GM18951 (cell line): ENCODE measurements at regions not wholly inside any gene's neighbourhood (a gene's known extent, or its start where the extent isn't known, plus 50 kb on each side); places are given as distances from the start of the nearest gene placed in this dataset.
"Not testable (repeated sequence)": the region's sequence is repeated elsewhere in the genome, so short reads cannot be mapped to it uniquely, and the experiment has no call there.

Experiments
- POLR2A ChIP-seq: IDR thresholded peaks from 4 replicates; pipeline ENCODE4 v1.6.1; 2011; ENCODE audit warnings: mild to moderate bottlenecking; ENCODE audit not compliant: insufficient read length, insufficient read depth; ENCODE audit errors: extremely low read depth
- in situ Hi-C: fragments of 300-500 bp; cut with MboI; formaldehyde crosslinking; loops from one replicate; pipeline ENCODE4 v1.12.0; 2022; ENCODE audit warnings: low sequenced_read_pairs, mixed read lengths, inconsistent platforms; ENCODE audit not compliant: unreplicated experiment

DNA sequence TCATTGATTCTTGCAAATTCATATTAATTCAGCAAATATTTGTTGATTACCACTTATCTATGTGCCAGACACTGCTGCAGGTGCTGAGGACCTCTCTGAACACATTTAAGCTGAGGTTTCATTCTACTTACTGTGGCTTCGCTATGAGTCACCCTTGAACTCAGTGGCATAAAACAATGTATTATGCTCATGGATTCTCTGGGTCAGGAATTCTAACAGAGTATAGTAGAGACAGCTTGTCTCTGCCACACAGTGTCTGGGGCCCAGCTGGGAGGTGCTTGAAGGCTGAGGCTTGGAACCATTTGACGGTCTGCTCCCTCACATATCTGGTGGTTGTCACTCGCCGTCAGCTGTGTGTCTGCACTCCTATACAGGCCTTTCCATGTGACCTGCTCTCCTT, 124.3 kb upstream of the NR3C1 start:
- in situ Hi-C loops, result no loop called here
- TF ChIP-seq POLR2A, result no peak

DNA sequence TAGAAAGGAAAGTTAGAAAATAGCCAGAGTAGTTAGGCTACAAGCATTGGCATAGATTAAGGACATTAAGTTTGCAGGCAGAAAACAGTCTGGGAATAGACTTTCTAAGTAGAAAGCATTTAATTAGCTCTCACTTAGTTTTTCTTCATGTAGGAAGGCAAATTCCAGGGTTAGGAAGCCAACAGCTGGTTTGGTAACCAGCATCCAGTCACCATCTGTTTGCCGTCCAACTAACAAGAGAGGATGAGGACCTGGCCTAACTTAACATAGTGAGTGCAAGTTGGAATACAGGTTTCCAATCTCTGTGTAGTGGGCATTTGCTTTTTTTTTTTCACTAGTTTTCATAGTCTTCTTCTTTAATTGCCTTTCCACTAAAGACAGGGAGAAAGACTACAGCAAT, 121.7 kb upstream of the NR3C1 start:
- in situ Hi-C loops, result no loop called here

GRCh38 chr5:143524338-143524945, 121.0 kb upstream of the NR3C1 start:
- TF ChIP-seq POLR2A, result no peak

More for the DNA sequence above, 121.7 kb upstream of the NR3C1 start:
- TF ChIP-seq POLR2A, result no peak

GRCh38 chr5:143521846-143522400, 118.4 kb upstream of the NR3C1 start:
- in situ Hi-C loops, result no loop called here
- TF ChIP-seq POLR2A, result no peak

More at GRCh38 chr5:143524338-143524945, 121.0 kb upstream of the NR3C1 start:
- in situ Hi-C loops, result no loop called here

DNA sequence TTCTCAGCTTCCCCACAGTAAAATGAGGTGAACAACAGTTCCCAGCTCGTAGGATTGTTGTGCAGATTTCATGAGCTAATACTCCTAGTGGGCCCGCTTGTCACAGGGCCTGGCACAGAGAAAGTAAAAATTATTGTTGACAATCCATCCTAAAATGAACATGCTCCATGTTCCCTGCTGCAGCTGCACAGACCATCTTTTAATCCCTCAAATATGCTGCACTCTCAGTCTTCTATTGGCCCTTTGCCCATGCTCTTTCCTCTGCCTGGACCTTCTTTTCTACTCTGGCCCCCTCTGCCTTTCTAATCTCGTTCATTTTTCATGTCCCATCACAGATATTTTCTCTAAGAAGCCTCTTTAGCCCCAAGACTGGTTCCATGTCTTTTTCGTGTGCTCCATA, 117.7 kb upstream of the NR3C1 start:
- in situ Hi-C loops, result no loop called here
- no peak for TF ChIP-seq POLR2A

DNA sequence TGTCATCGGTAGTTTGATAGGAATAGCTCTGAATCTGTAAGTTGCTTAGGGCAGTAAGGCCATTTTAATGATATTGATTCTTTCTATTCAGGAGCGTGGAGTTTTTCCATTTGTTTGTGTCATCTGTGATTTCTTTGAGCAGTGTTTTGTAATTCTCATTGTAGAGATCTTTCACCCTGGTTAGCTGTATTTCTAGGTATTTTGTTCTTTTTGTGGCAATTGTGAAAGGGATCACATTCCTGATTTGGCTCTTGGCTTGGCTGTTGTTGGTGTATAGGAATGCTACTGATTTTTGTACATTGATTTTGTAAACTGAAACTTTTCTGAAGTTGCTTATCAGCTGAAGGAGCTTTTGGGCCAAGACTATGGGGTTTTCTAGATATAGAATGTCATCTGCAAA, 115.7 kb upstream of the NR3C1 start:
- in situ Hi-C loops, result not testable (repeated sequence)

GRCh38 chr5:143517824-143518223, 114.3 kb upstream of the NR3C1 start:
- in situ Hi-C loops, result not testable (repeated sequence)

GRCh38 chr5:143516249-143516648, 112.8 kb upstream of the NR3C1 start:
- in situ Hi-C loops, result no loop called here

GRCh38 chr5:143515829-143516228, 112.3 kb upstream of the NR3C1 start:
- in situ Hi-C loops, result no loop called here

More at GRCh38 chr5:143516249-143516648, 112.8 kb upstream of the NR3C1 start:
- no peak for TF ChIP-seq POLR2A

DNA sequence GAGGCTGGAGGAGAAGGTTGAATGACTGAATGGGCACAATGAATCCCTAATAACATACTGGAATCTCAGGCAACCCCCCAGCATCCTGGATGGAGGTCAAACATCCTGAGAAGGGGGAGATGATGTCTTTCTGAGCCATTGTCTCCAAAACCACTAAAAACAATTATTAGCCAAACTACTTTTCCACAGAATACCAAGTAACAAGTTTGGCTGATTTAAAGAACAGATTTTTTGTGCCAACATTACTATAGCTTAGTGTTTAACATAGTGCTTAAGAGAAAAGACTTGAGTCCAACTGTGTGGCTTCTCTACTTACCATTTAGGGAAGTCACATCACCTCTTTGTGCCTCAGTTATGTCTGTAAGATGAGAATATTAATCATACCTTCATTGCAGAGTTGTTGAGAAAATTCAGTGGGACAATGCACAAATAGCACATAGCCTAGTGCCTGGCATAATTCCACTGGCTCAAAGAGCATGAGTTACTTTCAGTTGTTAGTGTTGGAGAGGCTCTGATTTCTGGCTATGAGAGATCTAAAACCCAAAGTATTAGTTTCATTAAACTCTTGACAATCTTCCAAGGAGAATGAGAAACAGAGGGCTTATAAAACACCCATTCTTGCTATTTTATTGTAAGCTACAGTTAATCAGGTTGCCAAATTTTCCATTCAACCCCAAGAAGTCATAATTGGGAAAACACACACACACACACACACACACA, 111.3 kb upstream of the NR3C1 start:
- no peak for TF ChIP-seq POLR2A
- in situ Hi-C loops, result no loop called here

More at GRCh38 chr5:143515829-143516228, 112.3 kb upstream of the NR3C1 start:
- no peak for TF ChIP-seq POLR2A

DNA sequence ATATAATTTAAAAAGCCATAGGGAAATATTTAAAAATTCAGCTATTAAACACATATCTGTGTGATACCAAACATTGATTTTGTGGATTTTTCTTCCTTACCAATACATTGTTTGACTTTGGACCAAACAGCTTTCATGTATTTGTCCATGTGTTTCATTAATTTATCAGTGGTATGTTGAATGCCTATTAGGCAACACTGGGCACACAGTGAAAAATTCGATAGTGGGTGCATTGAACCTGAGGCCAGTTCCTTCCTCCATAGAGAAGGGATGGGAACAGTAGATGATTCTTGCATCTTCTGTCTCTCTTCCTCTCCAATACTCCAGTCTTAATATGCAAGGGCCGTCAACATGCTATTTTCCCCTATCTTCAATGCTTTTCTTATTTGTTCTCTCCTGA, 110.2 kb upstream of the NR3C1 start:
- in situ Hi-C loops, result no loop called here

DNA sequence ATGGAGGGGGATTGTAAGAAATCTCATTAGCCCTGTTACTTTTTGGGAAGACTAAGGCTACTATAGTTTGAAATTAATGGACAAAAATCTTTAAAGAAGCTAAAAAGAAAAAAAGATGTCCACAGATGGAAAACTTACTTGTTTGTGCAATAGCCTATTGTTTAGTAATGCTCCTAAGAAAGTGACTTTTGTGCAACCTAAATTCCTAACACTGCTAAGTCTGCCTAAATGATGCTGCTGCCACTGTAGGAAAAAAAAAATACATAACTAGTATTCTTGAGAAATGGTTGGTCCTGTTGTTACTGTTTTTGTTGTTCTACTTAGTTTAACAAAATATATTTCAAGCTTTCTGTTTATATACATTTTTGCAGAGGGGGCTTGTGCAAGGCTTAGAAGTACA, 108.2 kb upstream of the NR3C1 start:
- in situ Hi-C loops, result no loop called here

More for the DNA sequence above, 110.2 kb upstream of the NR3C1 start:
- no peak for TF ChIP-seq POLR2A

GRCh38 chr5:143509758-143510221, 106.3 kb upstream of the NR3C1 start:
- TF ChIP-seq POLR2A, result no peak
- in situ Hi-C loops, result no loop called here

More for the DNA sequence above, 108.2 kb upstream of the NR3C1 start:
- no peak for TF ChIP-seq POLR2A
